Activated T-cell treated with anti-CD3 and anti-CD28 coated beads, Interleukin-2, amount 50 U/mL, for 72 hours (primary cell): ENCODE measurements at regions not wholly inside any gene's neighbourhood (a gene's known extent, or its start where the extent isn't known, plus 50 kb on each side); places are given as distances from the start of the nearest gene placed in this dataset.

Source experiments
- ATAC-seq, 2 donors: fragments of 150-1000 bp; cut with Tn5 transposase; replicated peaks in 1 of 2; 2 replicates each; pipeline ENCODE4 v1.10.0; 2021; ENCODE audit warnings: moderate library complexity in 2 of 2, mild to moderate bottlenecking in 1 of 2
- DNase-seq, 2 donors: peaks; one replicate each; pipeline ENCODE4 v3.0.0; 2021 to 2022; ENCODE audit warnings: mixed read lengths in 1 of 2
- H3K27ac Mint-ChIP-seq: one replicate; pipeline ENCODE4 v1.8.0; 2022; ENCODE audit warnings: mild to moderate bottlenecking, moderate library complexity, mixed read lengths
- H3K27me3 Mint-ChIP-seq: one replicate; pipeline ENCODE4 v1.8.0; 2022; ENCODE audit warnings: low read depth, mixed read lengths
- H3K36me3 Mint-ChIP-seq, 2 donors: one replicate each; pipeline ENCODE4 v1.8.0; 2022; ENCODE audit warnings: mixed read lengths in 2 of 2, mild to moderate bottlenecking in 1 of 2; ENCODE audit not compliant: insufficient read depth in 2 of 2
- H3K4me1 Mint-ChIP-seq: one replicate; pipeline ENCODE4 v1.8.0; 2022; ENCODE audit warnings: low read depth, mixed read lengths
- H3K4me3 Mint-ChIP-seq, 2 donors: one replicate each; pipeline ENCODE4 v1.8.0; 2022; ENCODE audit warnings: mild to moderate bottlenecking in 2 of 2, mixed read lengths in 2 of 2, moderate library complexity in 2 of 2
- H3K9me3 Mint-ChIP-seq, 2 donors: one replicate each; pipeline ENCODE4 v1.8.0; 2022; ENCODE audit warnings: mixed read lengths in 2 of 2

DNA sequence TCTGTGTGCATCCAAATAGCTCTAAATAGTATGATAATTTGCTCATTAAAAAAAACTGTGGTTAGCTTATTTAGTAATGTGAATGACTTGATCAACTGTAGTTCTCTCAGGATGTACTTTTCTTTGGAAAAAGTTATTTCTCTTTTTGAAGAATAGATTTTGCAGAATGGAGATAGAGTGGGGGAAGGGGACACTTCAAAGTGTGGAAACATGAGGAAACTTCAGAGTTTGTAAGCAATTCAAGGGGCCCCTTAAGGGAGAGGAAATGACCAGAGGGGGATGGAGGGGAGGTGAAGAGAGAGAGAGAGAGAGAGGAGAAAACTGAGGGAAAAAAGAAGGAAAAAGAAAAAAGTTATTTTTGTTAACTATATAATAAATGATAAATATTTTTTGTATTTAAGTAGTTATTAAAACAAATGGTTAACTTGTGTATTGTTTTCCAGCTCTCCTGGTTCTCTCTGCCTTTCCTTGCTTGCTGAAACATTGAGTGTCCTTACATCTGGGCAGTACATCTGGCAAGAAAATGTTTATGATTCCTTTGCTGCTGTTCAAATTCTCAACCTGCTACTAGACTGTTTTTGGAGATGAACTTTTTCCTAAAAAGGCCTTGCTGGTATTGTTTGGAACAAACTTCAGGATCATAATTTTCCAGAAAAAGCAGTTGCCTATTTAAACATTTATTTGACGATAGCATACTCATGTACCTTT, 497.5 kb upstream of the CITED2 start:
- ATAC-seq (no peak), DNase-seq (no peak)
- Mint-ChIP-seq H3K4me1 (no peaks in the 10 kb centered on the region), H3K4me3 (no peak overlapping the region), H3K27ac (no peak overlapping the region), H3K36me3 (no peaks in the 10 kb centered on the region), H3K9me3 (no peaks in the 10 kb centered on the region), H3K27me3 (no peaks in the 10 kb centered on the region)

DNA sequence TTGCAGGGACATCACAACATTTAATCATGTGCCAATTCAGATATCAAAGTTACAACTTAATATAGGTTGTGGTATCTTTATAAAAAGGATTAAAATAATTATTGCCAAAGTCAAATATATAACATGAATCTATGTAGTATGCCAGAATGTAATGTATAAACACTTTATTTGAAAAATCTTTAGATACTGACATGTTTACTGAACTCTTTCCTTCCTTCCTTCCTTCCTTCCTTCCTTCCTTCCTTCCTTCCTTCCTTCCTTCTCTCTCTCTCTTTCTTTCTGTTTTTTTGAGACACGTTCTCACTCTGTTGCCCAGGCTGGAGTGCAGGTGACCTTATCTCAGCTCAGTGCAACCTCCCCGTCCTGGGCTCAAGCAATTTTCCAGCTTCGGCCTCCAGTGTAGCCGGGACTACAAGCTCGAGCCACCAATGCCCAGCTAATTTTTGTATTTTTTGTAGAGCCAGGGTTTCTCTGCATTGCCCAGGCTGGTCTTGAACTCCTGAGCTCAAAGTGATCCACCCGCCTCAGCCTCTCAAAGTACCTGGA, 496.8 kb upstream of the CITED2 start:
- DNase-seq (no peak), ATAC-seq (no peak)
- Mint-ChIP-seq H3K27me3 (no peaks in the 10 kb centered on the region), H3K4me3 (no peak overlapping the region), H3K4me1 (no peaks in the 10 kb centered on the region), H3K36me3 (no peaks in the 10 kb centered on the region), H3K9me3 (no peaks in the 10 kb centered on the region), H3K27ac (no peak overlapping the region)

DNA sequence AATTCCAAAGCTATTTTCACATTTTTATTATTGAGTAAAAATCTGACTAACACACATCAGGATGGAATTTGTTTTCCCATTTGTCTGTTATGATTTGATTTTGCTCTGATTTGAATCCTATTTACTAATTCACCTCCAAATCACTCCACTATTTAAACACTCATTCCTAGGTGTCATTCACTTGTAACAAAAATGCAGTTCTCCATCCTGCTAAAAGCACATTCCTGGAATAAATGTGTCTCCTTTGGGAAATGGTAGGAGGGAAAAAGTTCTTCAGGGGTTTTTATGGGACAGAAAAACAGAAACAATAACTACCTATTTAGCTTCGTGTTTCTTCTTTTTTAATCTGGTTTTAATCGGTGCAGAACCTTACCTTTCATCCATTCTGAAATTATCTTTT, 494.1 kb upstream of the CITED2 start:
- no peak for ATAC-seq
- Mint-ChIP-seq H3K4me3 (no peak overlapping the region), H3K4me1 (no peaks in the 10 kb centered on the region)

DNA sequence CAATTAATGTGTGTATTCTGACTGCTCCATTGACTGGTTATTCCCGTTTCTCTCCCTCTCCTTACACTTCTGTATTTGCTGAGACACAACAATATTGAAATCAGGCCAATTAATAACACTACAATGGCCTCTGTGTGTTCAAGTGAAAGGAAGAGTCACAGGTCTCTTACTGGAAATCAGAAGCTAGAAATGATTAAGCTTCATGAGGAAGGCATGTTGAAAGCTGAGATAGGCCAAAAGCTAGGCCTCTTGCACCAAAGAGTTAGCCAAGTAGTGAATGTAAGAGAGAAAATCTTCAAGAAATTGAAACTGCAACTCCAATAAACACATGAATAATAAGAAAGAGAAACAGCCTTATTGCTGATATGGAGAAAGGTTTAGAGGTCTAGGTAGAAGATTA, 489.5 kb upstream of the CITED2 start:
- Mint-ChIP-seq H3K27ac (peak overlapping the region; percentile 3), H3K27me3 (no peaks in the 10 kb centered on the region), H3K4me1 (no peaks in the 10 kb centered on the region), H3K4me3 (no peak overlapping the region), H3K36me3 (no peaks in the 10 kb centered on the region), H3K9me3 (peaks cover 0 to 2% of the 10 kb centered on the region in 2 donors)
- ATAC-seq (peak in 1 of 2 donors; percentile 41), DNase-seq (no peak)

More for the DNA sequence above, 494.1 kb upstream of the CITED2 start:
- Mint-ChIP-seq H3K27ac (no peak overlapping the region), H3K27me3 (no peaks in the 10 kb centered on the region), H3K9me3 (no peaks in the 10 kb centered on the region), H3K36me3 (no peaks in the 10 kb centered on the region)
- no peak for DNase-seq

DNA sequence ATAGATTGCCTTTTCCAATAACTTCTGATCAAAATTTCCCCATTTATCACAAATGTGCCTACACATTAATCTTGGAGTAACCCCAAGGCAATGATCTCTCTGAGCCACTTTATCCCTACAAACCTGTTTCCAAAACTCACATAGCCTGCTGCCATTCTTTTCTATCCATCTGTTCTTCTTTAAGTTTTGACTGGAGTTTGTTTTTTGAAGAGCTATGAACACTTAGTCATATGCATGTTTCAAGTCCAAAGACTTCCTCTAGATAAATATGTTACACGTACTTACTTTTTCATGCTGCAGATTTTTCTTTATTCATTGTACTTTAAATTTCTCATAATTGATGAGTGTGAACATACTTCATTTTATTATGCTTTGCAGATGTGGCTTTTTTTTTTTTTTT, 488.9 kb upstream of the CITED2 start:
- peaks cover 0 to 2% of the 10 kb centered on the region in 2 donors for H3K9me3 Mint-ChIP-seq
- no peaks in the 10 kb centered on the region for H3K4me1 Mint-ChIP-seq
- DNase-seq = no peak
- no peaks in the 10 kb centered on the region for H3K27me3 Mint-ChIP-seq
- H3K4me3 Mint-ChIP-seq = no peak overlapping the region
- H3K36me3 Mint-ChIP-seq = no peaks in the 10 kb centered on the region
- ATAC-seq = no peak
- H3K27ac Mint-ChIP-seq = no peak overlapping the region

DNA sequence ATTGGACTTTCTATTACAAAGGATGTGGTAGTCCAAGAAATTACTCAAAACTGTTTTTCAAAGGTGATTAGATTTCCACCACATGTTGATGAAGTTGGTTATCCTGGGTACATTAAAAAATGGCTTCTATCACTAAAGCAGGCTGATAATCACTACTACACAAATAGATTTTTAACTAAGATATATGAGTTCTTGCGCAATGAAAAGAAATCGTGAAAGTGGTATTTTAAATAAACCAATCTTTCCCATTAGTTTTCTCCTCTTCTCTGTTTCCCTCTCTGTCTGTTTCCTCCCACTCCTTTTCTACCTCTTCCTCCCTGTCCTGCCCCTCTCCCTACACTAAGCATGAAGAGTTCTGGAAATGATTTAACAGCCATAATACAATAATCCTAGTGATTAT, 487.9 kb upstream of the CITED2 start:
- H3K9me3 Mint-ChIP-seq = peaks cover 0 to 2% of the 10 kb centered on the region in 2 donors
- no peaks in the 10 kb centered on the region for H3K27me3 Mint-ChIP-seq
- no peak overlapping the region for H3K4me3 Mint-ChIP-seq
- ATAC-seq = no peak
- no peaks in the 10 kb centered on the region for H3K4me1 Mint-ChIP-seq
- no peak overlapping the region for H3K27ac Mint-ChIP-seq
- no peak for DNase-seq
- no peaks in the 10 kb centered on the region for H3K36me3 Mint-ChIP-seq

DNA sequence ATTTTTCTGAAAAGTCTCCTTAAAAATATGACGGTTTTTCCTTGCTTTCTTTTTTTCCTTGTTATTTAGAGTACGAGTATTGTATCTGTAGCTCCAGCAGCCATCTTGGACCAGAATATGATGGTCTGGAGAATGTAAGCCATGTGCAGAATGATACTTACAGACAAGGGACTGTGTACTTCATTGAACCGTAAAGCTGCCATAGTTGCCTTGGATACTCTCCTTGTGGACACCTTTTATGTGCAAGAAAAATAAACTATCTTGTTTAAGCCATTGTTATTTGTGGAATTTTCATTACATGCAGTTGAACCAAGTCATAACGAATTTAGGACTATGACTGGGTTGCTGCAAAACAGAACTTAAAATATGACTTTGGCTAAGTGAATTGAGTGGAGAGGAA, 485.8 kb upstream of the CITED2 start:
- peaks cover 0 to 2% of the 10 kb centered on the region in 2 donors for H3K9me3 Mint-ChIP-seq
- no peaks in the 10 kb centered on the region for H3K27me3 Mint-ChIP-seq
- no peaks in the 10 kb centered on the region for H3K36me3 Mint-ChIP-seq
- ATAC-seq (no peak), DNase-seq (no peak)
- no peak overlapping the region for H3K27ac Mint-ChIP-seq
- no peak overlapping the region for H3K4me3 Mint-ChIP-seq
- H3K4me1 Mint-ChIP-seq = no peaks in the 10 kb centered on the region

DNA sequence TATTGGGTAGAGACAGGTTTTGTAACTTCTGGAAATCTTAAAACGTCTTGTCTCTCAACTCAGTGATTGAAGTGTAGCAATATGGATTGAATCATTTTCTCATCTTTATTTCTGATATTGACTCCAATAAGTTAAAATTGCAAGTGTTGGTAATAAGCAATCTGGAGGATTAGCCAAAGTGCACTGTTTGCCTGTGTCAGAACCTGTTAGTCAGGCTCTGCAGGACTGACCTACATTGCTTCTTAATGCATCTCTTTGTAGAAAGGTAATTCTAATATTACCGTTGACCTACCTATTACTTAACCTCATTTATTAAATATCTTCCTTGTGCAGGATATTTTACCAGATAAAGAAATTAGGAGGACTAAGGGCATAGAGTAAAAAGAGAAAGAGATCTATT, 484.0 kb upstream of the CITED2 start:
- H3K4me1 Mint-ChIP-seq = no peaks in the 10 kb centered on the region
- H3K27ac Mint-ChIP-seq = no peak overlapping the region
- no peaks in the 10 kb centered on the region for H3K36me3 Mint-ChIP-seq
- H3K4me3 Mint-ChIP-seq = no peak overlapping the region
- H3K27me3 Mint-ChIP-seq = no peaks in the 10 kb centered on the region
- no peak for ATAC-seq
- DNase-seq = no peak
- H3K9me3 Mint-ChIP-seq = peaks cover 0 to 2% of the 10 kb centered on the region in 2 donors

DNA sequence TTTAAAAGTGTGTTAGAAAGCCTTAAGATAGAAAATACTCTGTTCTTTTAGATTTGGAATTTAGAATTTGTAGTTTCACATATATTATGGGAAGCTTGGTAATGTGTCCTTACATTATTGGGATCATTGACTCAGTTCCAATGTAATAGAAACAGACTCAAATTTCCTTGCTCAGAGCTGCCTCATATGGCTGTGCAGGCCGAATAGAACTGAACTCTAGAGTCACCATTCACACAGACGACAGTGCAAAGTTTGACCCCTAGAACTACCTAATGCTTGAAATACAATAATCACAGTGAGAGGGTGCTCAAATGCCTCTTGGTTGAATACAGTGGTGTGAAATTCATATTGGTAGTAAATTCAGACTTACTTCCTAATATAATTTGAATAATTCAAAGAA, 482.7 kb upstream of the CITED2 start:
- Mint-ChIP-seq H3K27me3 (no peaks in the 10 kb centered on the region), H3K9me3 (no peaks in the 10 kb centered on the region), H3K4me1 (no peaks in the 10 kb centered on the region), H3K27ac (no peak overlapping the region), H3K4me3 (no peak overlapping the region), H3K36me3 (no peaks in the 10 kb centered on the region)
- ATAC-seq (no peak), DNase-seq (no peak)

DNA sequence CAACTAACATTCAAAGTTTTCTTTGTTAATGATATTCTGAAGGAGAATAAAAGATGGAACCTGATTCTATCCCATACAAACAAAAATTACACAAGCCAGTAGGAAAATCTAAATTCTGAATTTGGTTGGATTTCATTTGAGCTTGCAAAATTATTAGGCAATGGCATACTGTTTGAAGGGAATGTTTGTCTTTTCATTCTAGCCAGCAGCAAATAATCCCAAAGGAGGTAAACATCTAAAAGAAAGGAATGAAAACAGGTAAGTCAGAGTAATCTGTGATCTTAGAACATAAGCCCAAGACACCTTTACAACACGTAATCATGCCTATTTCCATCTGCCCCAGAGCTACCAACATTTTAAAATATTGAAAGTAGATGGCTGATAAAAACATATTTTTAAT, 482.1 kb upstream of the CITED2 start:
- Mint-ChIP-seq H3K27ac (no peak overlapping the region), H3K27me3 (no peaks in the 10 kb centered on the region), H3K36me3 (no peaks in the 10 kb centered on the region), H3K4me3 (no peak overlapping the region), H3K4me1 (no peaks in the 10 kb centered on the region), H3K9me3 (no peaks in the 10 kb centered on the region)
- DNase-seq = no peak
- ATAC-seq = no peak

DNA sequence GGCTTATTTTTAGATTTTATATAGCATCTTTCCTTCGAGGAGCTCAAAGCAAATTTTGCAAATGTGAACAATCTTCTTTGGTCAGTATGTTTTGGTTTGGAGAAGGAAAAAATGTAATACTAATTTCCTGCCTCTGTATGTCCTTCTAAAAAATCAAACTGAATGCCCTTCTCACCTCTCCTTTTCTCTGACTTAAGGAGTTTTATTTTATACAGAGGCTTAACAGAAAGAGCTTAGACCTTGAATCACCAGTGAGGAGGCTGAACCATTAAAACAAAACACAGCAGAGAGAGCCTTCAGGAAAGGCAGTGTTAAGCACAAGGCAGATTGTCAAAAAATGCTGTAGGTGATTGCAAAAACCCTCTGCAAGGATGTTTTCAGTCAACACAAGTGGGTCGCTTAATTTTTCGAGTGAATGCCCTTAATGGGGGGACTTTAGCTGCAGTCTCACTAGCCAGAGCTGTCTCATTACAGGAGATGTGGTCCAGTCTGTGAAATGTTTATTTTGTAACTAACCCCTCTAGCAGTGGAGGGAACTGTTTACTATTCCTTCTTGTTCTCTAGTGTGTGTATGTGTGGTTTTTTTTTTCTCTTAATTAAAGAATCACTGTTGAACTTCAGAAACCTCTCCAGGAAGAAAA, 481.3 kb upstream of the CITED2 start:
- Mint-ChIP-seq H3K36me3 (no peaks in the 10 kb centered on the region), H3K9me3 (no peaks in the 10 kb centered on the region), H3K4me3 (no peak overlapping the region), H3K27ac (peak overlapping the region; percentile 63), H3K4me1 (no peaks in the 10 kb centered on the region), H3K27me3 (no peaks in the 10 kb centered on the region)
- no peak for DNase-seq
- ATAC-seq = no peak

DNA sequence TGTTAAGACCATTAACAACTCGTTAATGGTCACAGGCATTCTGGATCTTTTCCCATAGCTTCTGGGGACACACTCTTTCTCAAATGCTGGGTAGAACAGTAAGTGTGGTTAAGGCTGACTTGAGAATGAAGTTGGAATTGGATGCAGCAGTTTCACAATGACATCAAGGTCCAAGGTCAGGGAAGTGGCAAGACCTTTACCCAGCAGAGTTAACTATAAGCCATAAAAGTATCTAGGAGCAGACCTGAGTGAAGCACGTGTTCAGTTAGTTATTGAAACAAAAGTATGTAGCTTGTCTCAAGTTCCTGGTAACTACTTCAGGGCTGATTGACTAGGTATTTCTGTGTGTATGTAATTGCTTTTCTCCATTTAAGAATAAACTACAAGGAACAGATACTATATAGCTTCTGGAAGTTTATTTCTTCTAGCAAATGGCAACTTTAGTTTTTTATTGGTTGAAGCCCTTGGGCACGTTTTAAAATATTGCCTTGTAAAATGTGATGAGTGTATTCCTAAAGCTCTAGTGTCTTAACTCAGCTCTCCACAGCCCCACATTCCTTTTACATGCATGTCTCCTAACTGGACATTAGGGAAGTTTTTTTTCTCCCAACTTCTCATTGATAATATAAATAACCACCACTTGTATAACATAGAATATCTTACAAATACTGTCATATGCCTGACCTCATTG, 479.0 kb upstream of the CITED2 start:
- no peak for DNase-seq
- Mint-ChIP-seq H3K9me3 (peaks cover 2% of the 10 kb centered on the region in 2 donors), H3K27ac (no peak overlapping the region)

DNA sequence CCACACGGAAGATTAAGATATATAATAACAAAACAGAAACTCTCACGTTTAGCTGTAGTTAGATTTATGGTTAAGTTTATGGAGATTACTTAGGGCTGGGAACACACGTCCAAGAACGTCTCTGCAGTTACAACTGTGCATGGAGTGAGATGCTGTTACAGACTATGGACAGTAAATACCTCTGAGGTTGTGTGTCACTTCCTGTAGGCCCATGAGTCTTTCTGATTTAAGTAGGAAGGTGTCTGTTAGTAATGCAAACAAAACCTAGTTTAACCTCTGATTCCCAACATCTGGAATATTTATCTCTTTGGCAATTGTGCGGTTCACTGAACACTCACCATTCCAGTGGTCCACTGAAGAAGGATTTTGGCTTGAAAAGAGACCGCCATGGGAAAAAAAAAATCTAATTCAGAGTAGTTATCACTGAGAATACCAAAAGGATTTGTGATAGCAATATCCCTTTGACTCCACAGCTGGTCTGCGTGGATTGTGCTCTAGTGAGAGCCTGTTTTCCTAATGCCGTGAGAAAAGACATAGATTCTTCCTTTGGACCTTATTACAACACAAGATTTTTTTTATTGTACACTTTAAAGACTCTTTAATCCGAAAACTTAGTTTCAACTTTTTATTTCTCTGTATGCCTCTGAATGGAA, 478.2 kb upstream of the CITED2 start:
- Mint-ChIP-seq H3K36me3 (no peaks in the 10 kb centered on the region), H3K27me3 (no peaks in the 10 kb centered on the region), H3K4me3 (no peak overlapping the region), H3K4me1 (no peaks in the 10 kb centered on the region), H3K9me3 (peaks cover 2% of the 10 kb centered on the region in 2 donors), H3K27ac (no peak overlapping the region)
- DNase-seq (no peak), ATAC-seq (no peak)

More for the DNA sequence above, 479.0 kb upstream of the CITED2 start:
- Mint-ChIP-seq H3K4me1 (no peaks in the 10 kb centered on the region), H3K27me3 (no peaks in the 10 kb centered on the region), H3K36me3 (no peaks in the 10 kb centered on the region), H3K4me3 (no peak overlapping the region)
- no peak for ATAC-seq
